Bronchial epithelial cell (primary cell): ENCODE measurements at regions not wholly inside any gene's neighbourhood (a gene's known extent, or its start where the extent isn't known, plus 50 kb on each side); places are given as distances from the start of the nearest gene placed in this dataset.
A peak's percentile ranks its signal among the peaks of the same experiment; 100 is the strongest.

Source experiments
- DNase-seq: peaks from one replicate; pipeline ENCODE4 v3.0.0-alpha.2; 2010; ENCODE audit warnings: low read depth
- FAIRE-seq: peaks from 2 replicates; lab custom pipeline; 2011; peaks lifted over from hg19 to GRCh38; lab: Jason Lieb, UNC
- H3K27me3 ChIP-seq: 2 replicates; pipeline ENCODE4 v1.5.1; 2011; ENCODE audit warnings: low read length; ENCODE audit not compliant: control insufficient read depth, insufficient read depth
- H3K36me3 ChIP-seq: 2 replicates; pipeline ENCODE4 v1.5.1; 2011; ENCODE audit warnings: low read length; ENCODE audit not compliant: control insufficient read depth, insufficient read depth
- H3K4me3 ChIP-seq: 2 replicates; pipeline ENCODE4 v1.5.1; 2011; ENCODE audit warnings: mild to moderate bottlenecking, low read depth, low read length, control low read depth
- CTCF ChIP-seq: IDR thresholded peaks from 2 replicates; pipeline ENCODE4 v1.5.1; 2011; ENCODE audit warnings: mild to moderate bottlenecking, moderate library complexity, low read length, control low read depth, inconsistent platforms; ENCODE audit not compliant: insufficient read depth, severe bottlenecking

- Histone ChIP-seq H3K27me3 (no peaks in the 10 kb centered on the region), H3K4me3 (no peak overlapping the region), H3K36me3 (no peaks in the 10 kb centered on the region)
- FAIRE-seq (no peak), DNase-seq (no peak)
- no peak for TF ChIP-seq CTCF
Measured at GRCh38 chr14:98908050-98908449, 363.9 kb downstream of the BCL11B start.

GRCh38 chr14:98909251-98909944 is 362.6 kb downstream of the BCL11B start:
- no peak for TF ChIP-seq CTCF
- H3K4me3 ChIP-seq, result no peak overlapping the region
- no peaks in the 10 kb centered on the region for H3K27me3 ChIP-seq
- peak; percentile 91 for DNase-seq
- FAIRE-seq, result no peak
- H3K36me3 ChIP-seq, result no peaks in the 10 kb centered on the region

GRCh38 chr14:98910061-98910460 is 361.9 kb downstream of the BCL11B start:
- FAIRE-seq (no peak), DNase-seq (no peak)
- no peak overlapping the region for H3K4me3 ChIP-seq
- TF ChIP-seq CTCF, result no peak
- H3K27me3 ChIP-seq, result no peaks in the 10 kb centered on the region
- H3K36me3 ChIP-seq, result no peaks in the 10 kb centered on the region

GRCh38 chr14:98912655-98913054 is 359.3 kb downstream of the BCL11B start:
- Histone ChIP-seq H3K4me3 (no peak overlapping the region), H3K27me3 (no peaks in the 10 kb centered on the region), H3K36me3 (no peaks in the 10 kb centered on the region)
- DNase-seq, result peak; percentile 31
- FAIRE-seq, result no peak
- no peak for TF ChIP-seq CTCF

- FAIRE-seq (peak; percentile 50), DNase-seq (no peak)
- Histone ChIP-seq H3K36me3 (no peaks in the 10 kb centered on the region), H3K4me3 (no peak overlapping the region), H3K27me3 (no peaks in the 10 kb centered on the region)
- TF ChIP-seq CTCF, result no peak
Measured at GRCh38 chr14:98913967-98914650, 357.9 kb downstream of the BCL11B start.

- no peak for TF ChIP-seq CTCF
- FAIRE-seq (no peak), DNase-seq (no peak)
- Histone ChIP-seq H3K36me3 (no peaks in the 10 kb centered on the region), H3K4me3 (no peak overlapping the region), H3K27me3 (no peaks in the 10 kb centered on the region)
Measured at GRCh38 chr14:98914942-98915341, 357.1 kb downstream of the BCL11B start.
